ENCODE measurements at regions not wholly inside any gene's neighbourhood (a gene's known extent, or its start where the extent isn't known, plus 50 kb on each side); places are given as distances from the start of the nearest gene placed in this dataset.

GRCh38 chr1:209150114-209150513 is 433.4 kb upstream of the CAMK1G start:
- H3K79me2 ChIP-seq (ENCODE audit: insufficient read depth, low read length) = no peaks in the 10 kb centered on the region
- no peak overlapping the region for H2AFZ ChIP-seq (ENCODE audit: low read depth, low read length)
- H4K20me1 ChIP-seq (ENCODE audit: insufficient read depth, low read length) = no peaks in the 10 kb centered on the region
- H3K4me2 ChIP-seq (ENCODE audit: low read length) = no peak overlapping the region
- H3K4me1 Mint-ChIP-seq (ENCODE audit: low read depth, unreplicated experiment) = peaks cover 13% of the 10 kb centered on the region
- no peak overlapping the region for H3K4me3 ChIP-seq (ENCODE audit: insufficient read depth, low read depth, low read length)
- DNase-seq (ENCODE audit: low read depth) = peak; percentile 39
- no peaks in the 10 kb centered on the region for H3K27me3 ChIP-seq (ENCODE audit: insufficient read depth, low read length)
- no peaks in the 10 kb centered on the region for H3K36me3 Mint-ChIP-seq (ENCODE audit: low read depth, unreplicated experiment)
- no peak overlapping the region for H3K27ac Mint-ChIP-seq (ENCODE audit: unreplicated experiment)
- TF ChIP-seq EZH2 (IDR thresholded peaks at IDR 0.05; ENCODE audit: insufficient read depth, low read length) = no peak
- TF ChIP-seq, protein P1, sequence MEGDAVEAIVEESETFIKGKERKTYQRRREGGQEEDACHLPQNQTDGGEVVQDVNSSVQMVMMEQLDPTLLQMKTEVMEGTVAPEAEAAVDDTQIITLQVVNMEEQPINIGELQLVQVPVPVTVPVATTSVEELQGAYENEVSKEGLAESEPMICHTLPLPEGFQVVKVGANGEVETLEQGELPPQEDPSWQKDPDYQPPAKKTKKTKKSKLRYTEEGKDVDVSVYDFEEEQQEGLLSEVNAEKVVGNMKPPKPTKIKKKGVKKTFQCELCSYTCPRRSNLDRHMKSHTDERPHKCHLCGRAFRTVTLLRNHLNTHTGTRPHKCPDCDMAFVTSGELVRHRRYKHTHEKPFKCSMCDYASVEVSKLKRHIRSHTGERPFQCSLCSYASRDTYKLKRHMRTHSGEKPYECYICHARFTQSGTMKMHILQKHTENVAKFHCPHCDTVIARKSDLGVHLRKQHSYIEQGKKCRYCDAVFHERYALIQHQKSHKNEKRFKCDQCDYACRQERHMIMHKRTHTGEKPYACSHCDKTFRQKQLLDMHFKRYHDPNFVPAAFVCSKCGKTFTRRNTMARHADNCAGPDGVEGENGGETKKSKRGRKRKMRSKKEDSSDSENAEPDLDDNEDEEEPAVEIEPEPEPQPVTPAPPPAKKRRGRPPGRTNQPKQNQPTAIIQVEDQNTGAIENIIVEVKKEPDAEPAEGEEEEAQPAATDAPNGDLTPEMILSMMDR (IDR thresholded peaks at IDR 0.05; ENCODE audit: insufficient read depth, low read depth, low read length) = no peak
- H3K4me1 ChIP-seq (ENCODE audit: insufficient read depth, low read length) = no peaks in the 10 kb centered on the region
- FAIRE-seq = no peak
- H3K36me3 ChIP-seq (ENCODE audit: insufficient read depth, low read length) = no peaks in the 10 kb centered on the region
- no peaks in the 10 kb centered on the region for H3K27me3 Mint-ChIP-seq (ENCODE audit: low read depth, unreplicated experiment)
- H3K9me3 ChIP-seq (ENCODE audit: insufficient read depth, low read depth, low read length) = no peaks in the 10 kb centered on the region
- H3K9ac ChIP-seq (ENCODE audit: low read length) = no peak overlapping the region
- H3K9me3 Mint-ChIP-seq (ENCODE audit: unreplicated experiment) = no peaks in the 10 kb centered on the region
- no peak overlapping the region for H3K27ac ChIP-seq (ENCODE audit: low read depth, low read length)
- H3K4me3 Mint-ChIP-seq (ENCODE audit: unreplicated experiment) = no peak overlapping the region

DNA sequence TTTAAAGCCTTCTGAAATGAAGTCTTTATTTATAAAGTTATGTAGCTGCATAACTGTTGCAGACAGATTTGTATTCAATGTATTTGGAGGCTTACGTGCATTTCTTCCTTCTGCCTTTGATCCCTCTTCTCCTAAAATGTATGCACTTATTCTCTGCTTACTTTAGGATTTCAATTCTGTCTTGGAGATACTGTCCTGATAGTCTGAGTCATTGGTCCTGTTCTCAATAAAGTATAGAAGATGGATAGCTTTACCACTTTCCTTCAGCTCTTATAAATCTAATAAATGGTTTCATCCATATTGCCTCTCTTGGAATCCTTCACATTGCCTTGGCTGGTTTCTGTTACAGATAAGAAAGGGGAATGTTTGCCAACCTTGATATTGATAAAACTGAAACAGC is 430.1 kb upstream of the CAMK1G start:
- TF ChIP-seq EZH2 (IDR thresholded peaks at IDR 0.05; ENCODE audit: insufficient read depth, low read length) = no peak
- TF ChIP-seq, protein P1 (IDR thresholded peaks at IDR 0.05; ENCODE audit: insufficient read depth, low read depth, low read length) = no peak
- Mint-ChIP-seq H3K27ac (ENCODE audit: unreplicated experiment) (no peak overlapping the region), H3K9me3 (ENCODE audit: unreplicated experiment) (no peaks in the 10 kb centered on the region), H3K4me1 (ENCODE audit: low read depth, unreplicated experiment) (peaks cover 27% of the 10 kb centered on the region), H3K4me3 (ENCODE audit: unreplicated experiment) (no peak overlapping the region), H3K36me3 (ENCODE audit: low read depth, unreplicated experiment) (no peaks in the 10 kb centered on the region), H3K27me3 (ENCODE audit: low read depth, unreplicated experiment) (no peaks in the 10 kb centered on the region)
- Histone ChIP-seq H3K36me3 (ENCODE audit: insufficient read depth, low read length) (no peaks in the 10 kb centered on the region), H2AFZ (ENCODE audit: low read depth, low read length) (no peak overlapping the region), H3K4me3 (ENCODE audit: insufficient read depth, low read depth, low read length) (no peak overlapping the region), H3K4me2 (ENCODE audit: low read length) (no peak overlapping the region), H3K27ac (ENCODE audit: low read depth, low read length) (no peak overlapping the region), H3K27me3 (ENCODE audit: insufficient read depth, low read length) (no peaks in the 10 kb centered on the region), H3K9me3 (ENCODE audit: insufficient read depth, low read depth, low read length) (no peaks in the 10 kb centered on the region), H3K9ac (ENCODE audit: low read length) (no peak overlapping the region), H4K20me1 (ENCODE audit: insufficient read depth, low read length) (no peaks in the 10 kb centered on the region), H3K4me1 (ENCODE audit: insufficient read depth, low read length) (no peaks in the 10 kb centered on the region), H3K79me2 (ENCODE audit: insufficient read depth, low read length) (no peaks in the 10 kb centered on the region)
- FAIRE-seq (no peak), DNase-seq (ENCODE audit: low read depth) (no peak)

- Histone ChIP-seq H3K4me1 (ENCODE audit: insufficient read depth, low read length) (no peaks in the 10 kb centered on the region), H3K4me3 (ENCODE audit: insufficient read depth, low read depth, low read length) (no peak overlapping the region), H3K27me3 (ENCODE audit: insufficient read depth, low read length) (no peaks in the 10 kb centered on the region), H3K27ac (ENCODE audit: low read depth, low read length) (no peak overlapping the region), H4K20me1 (ENCODE audit: insufficient read depth, low read length) (no peaks in the 10 kb centered on the region), H3K9ac (ENCODE audit: low read length) (no peak overlapping the region), H3K9me3 (ENCODE audit: insufficient read depth, low read depth, low read length) (no peaks in the 10 kb centered on the region), H3K4me2 (ENCODE audit: low read length) (no peak overlapping the region), H3K79me2 (ENCODE audit: insufficient read depth, low read length) (no peaks in the 10 kb centered on the region), H2AFZ (ENCODE audit: low read depth, low read length) (no peak overlapping the region), H3K36me3 (ENCODE audit: insufficient read depth, low read length) (no peaks in the 10 kb centered on the region)
- no peaks in the 10 kb centered on the region for H3K9me3 Mint-ChIP-seq (ENCODE audit: unreplicated experiment)
- no peak overlapping the region for H3K4me3 Mint-ChIP-seq (ENCODE audit: unreplicated experiment)
- peak overlapping the region; percentile 83 for H3K27ac Mint-ChIP-seq (ENCODE audit: unreplicated experiment)
- peaks cover 27% of the 10 kb centered on the region for H3K4me1 Mint-ChIP-seq (ENCODE audit: low read depth, unreplicated experiment)
- no peak for TF ChIP-seq EZH2 (IDR thresholded peaks at IDR 0.05; ENCODE audit: insufficient read depth, low read length)
- TF ChIP-seq, protein P1 (IDR thresholded peaks at IDR 0.05; ENCODE audit: insufficient read depth, low read depth, low read length) = no peak
- H3K36me3 Mint-ChIP-seq (ENCODE audit: low read depth, unreplicated experiment) = no peaks in the 10 kb centered on the region
- DNase-seq (ENCODE audit: low read depth) (no peak), FAIRE-seq (no peak)
- no peaks in the 10 kb centered on the region for H3K27me3 Mint-ChIP-seq (ENCODE audit: low read depth, unreplicated experiment)
Measured at GRCh38 chr1:209154912-209155311, 428.6 kb upstream of the CAMK1G start.
